ENCODE measurements at regions not wholly inside any gene's neighbourhood (a gene's known extent, or its start where the extent isn't known, plus 50 kb on each side); places are given as distances from the start of the nearest gene placed in this dataset.
"Not testable (repeated sequence)": the region's sequence is repeated elsewhere in the genome, so short reads cannot be mapped to it uniquely, and the experiment has no call there.

GRCh38 chr2:131631648-131632047 is 104.0 kb downstream of the CCDC74A start:
- H3K27me3 ChIP-seq; DNase-seq; intact Hi-C loops (cut with DNase I; ENCODE audit: low total_unique reads); H3K9me3 ChIP-seq; ATAC-seq; H3K27ac ChIP-seq; H3K36me3 ChIP-seq; H3K4me1 ChIP-seq; H3K4me3 ChIP-seq; in situ Hi-C loops (cut with MboI; ENCODE audit: low sequenced_read_pairs in 4 of 4): not testable (repeated sequence)

- not testable (repeated sequence) for ATAC-seq, H3K4me3 ChIP-seq
These were observed 105.7 kb downstream of the CCDC74A start for GRCh38 chr2:131633405-131633804.

GRCh38 chr2:131633827-131634695 is 106.4 kb downstream of the CCDC74A start:
- H3K4me3 ChIP-seq; H3K4me1 ChIP-seq; H3K27me3 ChIP-seq; H3K9me3 ChIP-seq; H3K36me3 ChIP-seq; DNase-seq; in situ Hi-C loops (cut with MboI; ENCODE audit: low sequenced_read_pairs in 4 of 4); H3K27ac ChIP-seq; ATAC-seq; intact Hi-C loops (cut with DNase I; ENCODE audit: low total_unique reads): not testable (repeated sequence)

More at GRCh38 chr2:131633405-131633804, 105.7 kb downstream of the CCDC74A start:
- H3K27ac ChIP-seq; DNase-seq; intact Hi-C loops (cut with DNase I; ENCODE audit: low total_unique reads); H3K9me3 ChIP-seq; H3K36me3 ChIP-seq; in situ Hi-C loops (cut with MboI; ENCODE audit: low sequenced_read_pairs in 4 of 4); H3K27me3 ChIP-seq; H3K4me1 ChIP-seq: not testable (repeated sequence)

GRCh38 chr2:131635611-131636010 is 107.9 kb downstream of the CCDC74A start:
- TF ChIP-seq CTCF (IDR thresholded peaks at IDR 0.05 in 4 of 5, conservative IDR thresholded peaks at IDR 0.05 in 1 of 5) (no peak), POLR2A (IDR thresholded peaks at IDR 0.05) (no peak)
- intact Hi-C loops (cut with DNase I; ENCODE audit: low total_unique reads), result no loop called here
- Histone ChIP-seq H3K4me3 (no peak overlapping the region), H3K4me1 (no peaks in the 10 kb centered on the region), H3K27ac (no peak overlapping the region), H3K36me3 (no peaks in the 10 kb centered on the region), H3K9me3 (no peaks in the 10 kb centered on the region), H3K27me3 (no peaks in the 10 kb centered on the region)
- DNase-seq, result no peak
- in situ Hi-C loops (cut with MboI; ENCODE audit: low sequenced_read_pairs in 4 of 4), result no loop called here
- no peak for ATAC-seq

GRCh38 chr2:131636704-131637308 is 109.1 kb downstream of the CCDC74A start:
- H3K4me1 ChIP-seq; H3K9me3 ChIP-seq; DNase-seq; in situ Hi-C loops (cut with MboI; ENCODE audit: low sequenced_read_pairs in 4 of 4); H3K36me3 ChIP-seq; intact Hi-C loops (cut with DNase I; ENCODE audit: low total_unique reads); H3K27ac ChIP-seq; H3K4me3 ChIP-seq; H3K27me3 ChIP-seq: not testable (repeated sequence)
- peak in 1 of 2 donors; percentile 46 for ATAC-seq

GRCh38 chr2:131639001-131639620 is 111.4 kb downstream of the CCDC74A start:
- H3K4me3 ChIP-seq; ATAC-seq; H3K27me3 ChIP-seq; DNase-seq; H3K27ac ChIP-seq; intact Hi-C loops (cut with DNase I; ENCODE audit: low total_unique reads); H3K36me3 ChIP-seq; H3K4me1 ChIP-seq; in situ Hi-C loops (cut with MboI; ENCODE audit: low sequenced_read_pairs in 4 of 4); H3K9me3 ChIP-seq: not testable (repeated sequence)
